GM19328 (cell line): ENCODE measurements at regions not wholly inside any gene's neighbourhood (a gene's known extent, or its start where the extent isn't known, plus 50 kb on each side); places are given as distances from the start of the nearest gene placed in this dataset.
"Not testable (repeated sequence)": the region's sequence is repeated elsewhere in the genome, so short reads cannot be mapped to it uniquely, and the experiment has no call there.

Experiments
- ATAC-seq: cut with Tn5 transposase; IDR thresholded peaks from one replicate; pipeline ENCODE4 v1.9.1; 2021; ENCODE audit warnings: mild to moderate bottlenecking, moderate library complexity; ENCODE audit not compliant: unreplicated experiment

DNA sequence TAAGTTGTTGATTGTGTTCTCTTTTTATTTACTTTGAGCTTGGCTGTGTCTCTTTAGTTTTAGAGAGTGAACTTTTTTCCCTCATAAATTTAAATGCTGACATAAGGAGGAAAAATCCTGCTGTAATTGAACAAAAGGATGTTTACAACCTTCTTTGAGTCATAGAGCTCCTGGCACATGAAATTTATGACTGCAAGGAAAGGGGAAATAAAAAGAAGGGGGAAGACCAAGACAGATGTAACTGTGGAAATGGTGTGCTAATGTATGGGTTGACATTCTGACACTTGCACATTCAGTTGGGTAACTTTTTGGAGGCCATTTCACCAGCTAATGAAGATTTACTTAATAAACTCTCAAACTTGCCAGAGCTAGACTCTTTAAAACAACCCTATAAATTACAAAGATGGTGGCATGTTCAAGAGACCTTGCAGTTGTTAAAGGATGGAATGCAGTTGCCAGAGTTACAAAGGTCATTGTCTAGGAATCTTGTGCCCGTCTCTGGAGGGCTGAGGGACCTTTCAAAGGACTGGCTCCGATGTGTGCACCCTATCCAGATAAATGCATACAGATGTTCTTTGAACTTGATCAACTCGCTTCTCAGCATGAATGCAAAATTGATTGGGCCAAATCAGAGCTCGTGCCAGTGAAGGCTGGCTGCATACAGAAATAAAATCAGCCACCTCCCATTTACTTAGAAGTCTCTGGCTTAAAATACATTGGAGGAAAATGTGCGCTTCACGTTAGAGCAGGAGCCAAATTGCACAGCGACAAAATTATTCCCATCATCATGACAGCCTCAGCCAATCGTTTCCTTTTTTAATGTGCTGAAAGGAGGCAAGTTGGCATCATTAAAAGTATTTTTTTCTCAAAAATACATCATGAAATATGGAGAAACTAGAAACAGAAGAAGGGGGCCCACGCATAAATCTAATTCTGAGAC, 289.0 kb upstream of the XYLT1 start:
- ATAC-seq, result no peak

DNA sequence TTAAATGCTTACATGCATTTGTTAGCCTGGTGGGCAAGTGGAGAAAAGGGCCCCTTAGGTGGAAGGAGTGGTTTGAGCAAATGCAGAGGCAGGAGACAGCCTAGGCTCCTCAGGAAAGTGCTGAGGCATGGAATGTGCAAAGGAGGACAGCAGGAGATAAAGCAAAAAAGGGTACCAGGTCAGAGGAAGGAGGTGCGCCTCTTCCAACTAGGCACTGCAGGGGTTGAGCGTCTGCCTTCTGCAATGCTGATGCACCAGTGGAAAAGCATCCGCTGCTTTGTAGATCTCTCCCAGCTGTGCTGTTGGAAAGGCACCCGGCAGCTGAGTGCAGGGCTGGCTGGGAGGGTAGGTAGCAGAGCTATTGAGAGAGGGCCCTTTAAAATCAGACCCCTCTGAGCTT, 287.0 kb upstream of the XYLT1 start:
- no peak for ATAC-seq

GRCh38 chr16:17755158-17755557, 284.4 kb upstream of the XYLT1 start:
- ATAC-seq, result no peak

DNA sequence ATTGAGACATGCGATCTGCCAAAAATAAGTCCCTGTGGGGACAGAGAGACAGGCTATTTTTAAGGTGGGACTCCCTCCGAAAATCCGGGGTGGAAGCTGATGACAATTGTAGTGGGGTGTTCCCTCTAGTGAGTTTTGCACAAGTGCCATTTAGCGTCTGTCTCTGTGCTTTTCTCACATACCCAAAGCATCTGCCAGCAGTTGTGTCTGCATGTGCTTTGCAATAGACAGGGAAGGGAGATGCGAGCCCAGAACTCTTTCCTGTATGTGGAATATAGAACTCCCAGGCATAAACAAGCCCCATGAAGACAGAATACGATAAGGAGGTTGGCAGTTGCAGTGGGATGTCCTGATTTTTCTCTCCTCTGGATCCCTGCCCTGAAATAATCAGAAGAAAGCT, 282.7 kb upstream of the XYLT1 start:
- no peak for ATAC-seq

DNA sequence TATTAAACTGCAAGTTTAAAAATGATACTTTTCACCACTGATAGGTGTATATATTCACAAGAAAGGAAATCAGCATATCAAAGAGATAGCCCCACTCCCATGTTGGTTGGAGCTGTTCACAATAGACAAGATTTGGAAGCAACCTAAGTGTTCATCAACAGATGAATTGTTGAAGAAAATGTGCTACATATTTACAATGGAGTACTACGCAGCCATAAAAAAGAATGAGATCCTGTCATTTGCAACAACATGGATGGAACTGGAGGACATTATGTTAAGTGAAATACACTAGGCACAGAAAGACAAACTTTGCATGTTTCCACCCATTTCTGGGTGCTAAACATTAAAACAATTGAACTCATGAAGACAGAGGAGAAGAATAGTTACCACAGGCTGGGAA, 278.9 kb upstream of the XYLT1 start:
- no peak for ATAC-seq

- ATAC-seq, result no peak
These were observed 277.4 kb upstream of the XYLT1 start for GRCh38 chr16:17748044-17748719.

GRCh38 chr16:17747081-17747756, 276.5 kb upstream of the XYLT1 start:
- no peak for ATAC-seq

DNA sequence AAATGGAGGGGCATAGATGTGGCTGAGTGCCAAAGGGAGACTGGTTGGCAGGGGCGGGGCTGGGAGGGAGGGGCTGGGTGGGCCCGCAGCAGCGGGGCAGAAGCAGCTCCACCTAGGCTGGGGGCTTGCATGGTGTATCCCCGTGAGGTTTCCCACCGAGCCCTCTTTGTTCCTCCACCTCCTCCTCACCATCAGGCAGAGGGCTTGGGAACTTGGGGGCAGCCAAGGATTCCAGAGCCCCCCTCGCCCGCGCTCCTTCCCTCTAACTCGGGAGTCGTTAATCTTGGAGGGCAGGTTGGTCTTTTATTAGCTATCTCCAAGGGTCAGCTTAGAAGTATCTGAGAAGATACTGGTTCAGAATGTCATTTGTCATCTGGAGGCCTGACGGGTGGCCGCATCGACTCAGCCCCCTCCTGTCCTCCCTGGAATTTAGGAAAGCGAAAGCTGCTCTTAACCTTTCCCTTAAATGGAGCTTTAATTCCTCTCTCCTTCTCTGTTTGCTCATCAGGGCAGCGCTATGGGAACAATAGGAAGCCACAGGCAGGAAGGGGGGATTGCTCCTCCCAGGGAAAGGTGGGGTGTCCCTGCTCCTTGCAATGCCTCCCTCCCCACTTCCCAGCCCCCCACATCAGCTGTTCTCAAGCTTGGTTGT, 274.3 kb upstream of the XYLT1 start:
- no peak for ATAC-seq

DNA sequence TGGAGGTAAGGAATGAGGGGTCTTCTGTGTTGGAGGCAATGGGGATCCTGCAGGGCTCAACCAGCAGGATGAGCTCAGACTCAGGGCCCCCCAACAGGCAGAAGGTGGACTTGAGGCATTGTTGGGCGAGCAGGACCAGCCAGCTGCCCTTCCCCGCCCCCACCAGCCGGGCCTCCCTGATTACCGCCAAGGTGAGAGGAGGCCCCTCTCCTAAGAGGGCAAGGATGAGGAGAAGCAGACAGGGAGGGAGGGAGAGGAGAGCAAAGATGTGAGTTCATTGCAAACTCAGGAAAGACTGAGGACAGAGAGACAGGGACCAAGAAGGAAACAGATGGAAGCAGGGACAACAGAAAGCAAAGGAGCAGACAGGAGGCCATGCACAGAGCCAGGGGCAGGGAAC, 272.8 kb upstream of the XYLT1 start:
- no peak for ATAC-seq

DNA sequence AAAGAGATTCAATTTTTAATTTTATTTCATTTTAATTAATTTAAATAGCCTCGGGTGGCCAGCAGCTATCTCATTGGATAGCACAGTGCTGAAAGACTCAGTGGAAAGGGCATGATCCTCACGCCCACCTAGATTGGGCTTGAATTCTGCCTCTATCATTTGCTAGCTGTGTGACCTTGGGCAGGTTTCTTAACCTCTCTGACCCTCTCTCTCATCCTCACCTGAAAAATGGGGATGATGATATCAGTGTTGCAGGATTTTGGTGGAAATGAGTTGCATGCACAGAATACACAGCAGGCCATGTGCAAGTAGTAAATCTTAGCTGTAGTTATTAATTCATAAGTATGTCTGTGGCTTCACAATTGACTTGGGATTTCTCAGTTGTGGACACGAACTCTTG, 272.4 kb upstream of the XYLT1 start:
- no peak for ATAC-seq

DNA sequence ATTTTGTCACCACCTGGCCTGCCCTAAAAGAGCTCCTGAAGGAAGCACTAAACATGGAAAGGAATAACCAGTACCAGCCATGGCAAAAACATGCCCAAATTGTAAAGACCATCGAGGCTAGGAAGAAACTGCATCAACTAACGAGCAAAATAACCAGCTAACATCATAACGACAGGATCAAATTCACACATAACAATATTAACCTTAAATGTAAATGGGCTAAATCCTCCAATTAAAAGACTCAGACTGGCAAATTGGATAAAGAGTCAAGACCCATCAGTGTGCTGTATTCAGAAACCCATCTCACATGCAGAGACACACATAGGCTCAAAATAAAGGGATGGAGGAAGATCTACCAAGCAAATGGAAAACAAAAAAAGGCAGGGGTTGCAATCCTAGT, 264.3 kb upstream of the XYLT1 start:
- ATAC-seq, result not testable (repeated sequence)

DNA sequence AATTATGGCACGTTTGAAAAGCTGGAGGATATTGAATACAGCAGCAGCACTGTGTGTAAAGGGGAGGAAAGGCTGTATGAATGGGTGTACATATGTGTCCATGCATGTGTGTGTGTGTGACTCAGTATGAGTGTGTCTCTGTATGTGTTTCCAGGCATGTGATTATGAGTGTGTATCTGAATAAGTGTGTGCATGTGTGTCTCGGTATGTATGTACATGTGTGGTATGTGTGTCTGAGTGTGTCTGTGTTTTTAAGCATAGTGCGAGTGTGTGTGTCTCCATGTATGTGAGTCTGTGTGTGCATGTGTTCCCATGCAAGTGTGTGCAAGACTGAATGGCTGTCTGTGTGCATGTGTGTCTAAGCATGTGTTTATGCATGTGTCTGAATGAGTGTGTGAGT, 259.1 kb upstream of the XYLT1 start:
- no peak for ATAC-seq

- no peak for ATAC-seq
These were observed 257.4 kb upstream of the XYLT1 start for GRCh38 chr16:17728196-17728595.

DNA sequence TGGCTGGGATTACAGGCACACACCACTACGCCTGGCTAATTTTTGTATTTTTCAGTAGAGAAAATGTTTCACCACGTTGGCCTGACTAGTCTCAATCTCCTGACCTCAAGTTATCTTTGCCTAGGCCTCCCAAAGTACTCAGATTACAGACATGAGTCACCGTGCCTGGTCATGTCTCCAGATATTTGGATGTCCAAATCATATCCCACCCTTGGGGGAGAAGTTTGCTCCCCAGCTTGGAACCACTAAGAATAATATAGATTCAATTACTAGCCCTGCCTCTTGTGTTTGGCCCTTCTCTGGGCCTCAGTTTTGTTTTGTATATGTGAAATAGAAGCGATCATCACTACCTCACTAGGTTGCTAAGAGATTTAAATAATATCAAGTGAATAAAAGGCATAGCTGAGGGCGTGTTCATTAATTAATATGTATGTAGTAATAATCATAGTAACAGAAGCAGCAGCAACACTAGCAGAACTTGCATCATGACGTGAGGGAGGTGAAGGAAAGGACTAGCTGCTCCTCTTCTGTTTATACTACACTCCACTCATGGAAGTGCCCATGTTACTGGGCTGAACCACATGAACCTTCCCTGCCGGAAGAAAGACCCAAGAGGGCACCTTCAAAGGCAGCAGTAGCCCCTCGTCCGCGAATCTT, 253.6 kb upstream of the XYLT1 start:
- no peak for ATAC-seq

GRCh38 chr16:17723531-17724134, 252.9 kb upstream of the XYLT1 start:
- no peak for ATAC-seq

DNA sequence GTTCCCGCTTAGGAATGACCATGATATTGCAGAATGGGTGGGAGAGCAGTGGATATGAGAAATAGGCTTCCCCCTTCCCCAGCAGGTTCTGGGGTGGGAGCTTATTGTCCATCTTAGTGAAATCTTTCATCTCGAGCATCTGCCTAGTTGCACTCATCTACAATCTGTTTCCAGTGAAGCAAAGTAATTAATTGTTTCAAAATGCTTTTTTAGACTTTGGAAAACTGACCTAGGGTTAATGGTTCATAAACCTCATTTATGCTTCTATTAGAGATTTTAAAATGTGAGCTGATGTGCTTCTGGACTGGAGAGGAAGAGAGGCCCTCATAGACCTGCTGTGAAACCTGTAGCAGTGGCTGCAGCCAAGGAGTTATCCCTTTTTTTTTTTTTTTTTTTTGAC, 247.7 kb upstream of the XYLT1 start:
- no peak for ATAC-seq

DNA sequence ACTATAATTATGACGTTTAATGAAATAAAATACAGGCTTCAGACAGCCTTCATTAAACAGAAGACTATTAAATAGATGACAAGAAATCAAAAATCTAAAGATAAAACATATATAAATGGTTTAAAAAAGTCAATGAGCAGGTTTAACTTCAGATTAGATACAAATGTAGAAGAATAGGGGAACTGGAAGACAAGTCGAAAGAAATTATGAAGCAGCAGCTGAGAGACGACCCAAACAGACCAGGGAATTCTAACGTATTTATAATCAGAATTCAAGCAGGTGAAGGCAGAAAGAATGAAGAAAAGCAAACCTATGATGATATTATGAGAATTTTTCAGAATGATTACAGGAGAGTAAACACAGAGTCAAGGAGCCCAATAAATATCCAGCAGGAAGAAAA, 235.1 kb upstream of the XYLT1 start:
- ATAC-seq, result no peak

- no peak for ATAC-seq
These were observed 225.9 kb upstream of the XYLT1 start for GRCh38 chr16:17696616-17697015.

DNA sequence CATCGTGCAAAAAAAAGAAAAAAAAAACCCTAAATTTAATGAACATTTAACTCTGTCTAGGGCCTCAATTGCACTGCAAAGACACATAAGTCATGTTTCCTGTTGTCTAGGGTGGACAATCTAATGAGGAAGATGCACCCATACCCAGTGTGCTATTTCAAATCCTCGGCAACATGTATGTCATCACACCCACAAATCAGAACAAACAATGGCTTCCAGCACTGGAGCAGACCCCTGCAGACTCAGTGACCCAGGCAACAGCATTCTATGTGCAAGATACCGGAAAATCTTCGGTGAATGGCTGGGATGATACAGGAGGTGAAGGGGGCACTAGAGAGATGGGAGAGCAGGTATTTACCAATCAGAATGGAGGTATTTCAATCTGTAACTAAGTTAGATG, 221.7 kb upstream of the XYLT1 start:
- no peak for ATAC-seq

GRCh38 chr16:17691899-17692176, 221.1 kb upstream of the XYLT1 start:
- ATAC-seq, result no peak
